ENCODE measurements at regions not wholly inside any gene's neighbourhood (a gene's known extent, or its start where the extent isn't known, plus 50 kb on each side); places are given as distances from the start of the nearest gene placed in this dataset.

- TF ChIP-seq EZH2 (IDR thresholded peaks at IDR 0.05; ENCODE audit: insufficient read depth, low read length), result no peak
- TF ChIP-seq, protein P1, sequence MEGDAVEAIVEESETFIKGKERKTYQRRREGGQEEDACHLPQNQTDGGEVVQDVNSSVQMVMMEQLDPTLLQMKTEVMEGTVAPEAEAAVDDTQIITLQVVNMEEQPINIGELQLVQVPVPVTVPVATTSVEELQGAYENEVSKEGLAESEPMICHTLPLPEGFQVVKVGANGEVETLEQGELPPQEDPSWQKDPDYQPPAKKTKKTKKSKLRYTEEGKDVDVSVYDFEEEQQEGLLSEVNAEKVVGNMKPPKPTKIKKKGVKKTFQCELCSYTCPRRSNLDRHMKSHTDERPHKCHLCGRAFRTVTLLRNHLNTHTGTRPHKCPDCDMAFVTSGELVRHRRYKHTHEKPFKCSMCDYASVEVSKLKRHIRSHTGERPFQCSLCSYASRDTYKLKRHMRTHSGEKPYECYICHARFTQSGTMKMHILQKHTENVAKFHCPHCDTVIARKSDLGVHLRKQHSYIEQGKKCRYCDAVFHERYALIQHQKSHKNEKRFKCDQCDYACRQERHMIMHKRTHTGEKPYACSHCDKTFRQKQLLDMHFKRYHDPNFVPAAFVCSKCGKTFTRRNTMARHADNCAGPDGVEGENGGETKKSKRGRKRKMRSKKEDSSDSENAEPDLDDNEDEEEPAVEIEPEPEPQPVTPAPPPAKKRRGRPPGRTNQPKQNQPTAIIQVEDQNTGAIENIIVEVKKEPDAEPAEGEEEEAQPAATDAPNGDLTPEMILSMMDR (IDR thresholded peaks at IDR 0.05; ENCODE audit: insufficient read depth, low read depth, low read length), result no peak
These were observed 378.0 kb upstream of the PDE4D start for GRCh38 chr5:60271517-60271916.
